Right kidney (tissue), 1 donor: ENCODE measurements at regions not wholly inside any gene's neighbourhood (a gene's known extent, or its start where the extent isn't known, plus 50 kb on each side); places are given as distances from the start of the nearest gene placed in this dataset.

Experiments used
- DNase-seq: peaks from one replicate; pipeline ENCODE4 v3.0.0-alpha.2; 2016

- DNase-seq, result no peak
These were observed 53.5 kb upstream of the TIPARP start for GRCh38 chr3:156620901-156621300.

GRCh38 chr3:156620260-156620659, 54.1 kb upstream of the TIPARP start:
- DNase-seq, result no peak

GRCh38 chr3:156619376-156619775, 55.0 kb upstream of the TIPARP start:
- no peak for DNase-seq

- DNase-seq, result no peak
These were observed 56.6 kb upstream of the TIPARP start for GRCh38 chr3:156617781-156618180.

- DNase-seq, result no peak
These were observed 57.2 kb upstream of the TIPARP start for GRCh38 chr3:156617145-156617544.

- DNase-seq, result no peak
These were observed 58.7 kb upstream of the TIPARP start for GRCh38 chr3:156615592-156616173.

GRCh38 chr3:156614642-156615511, 59.5 kb upstream of the TIPARP start:
- no peak for DNase-seq

GRCh38 chr3:156612903-156613302, 58.0 kb upstream of the SSR3 start:
- no peak for DNase-seq

GRCh38 chr3:156611870-156612494, 57.1 kb upstream of the SSR3 start:
- DNase-seq, result no peak

GRCh38 chr3:156610154-156610553, 55.2 kb upstream of the SSR3 start:
- no peak for DNase-seq

GRCh38 chr3:156609546-156609945, 54.6 kb upstream of the SSR3 start:
- no peak for DNase-seq

- no peak for DNase-seq
These were observed 53.9 kb upstream of the SSR3 start for GRCh38 chr3:156608601-156609514.

- no peak for DNase-seq
These were observed 51.8 kb upstream of the SSR3 start for GRCh38 chr3:156606729-156607128.

GRCh38 chr3:156605686-156606605, 51.0 kb upstream of the SSR3 start:
- peak; percentile 80 for DNase-seq

GRCh38 chr3:156604642-156605144, 49.8 kb upstream of the SSR3 start:
- no peak for DNase-seq
